HEK293 (cell line): ENCODE measurements at regions not wholly inside any gene's neighbourhood (a gene's known extent, or its start where the extent isn't known, plus 50 kb on each side); places are given as distances from the start of the nearest gene placed in this dataset.

Source experiments
- CTCF ChIA-PET: fragments of 350-600 bp; formaldehyde crosslinking; extraction: SDS; loops from one replicate; lab custom pipeline; 2021; ENCODE audit warnings: antibody characterized with exemption; lab: Yijun Ruan, JAX
- POLR2A ChIA-PET: fragments of 300-600 bp; formaldehyde crosslinking; extraction: SDS; loops from one replicate; lab custom pipeline; 2020; ENCODE audit warnings: antibody characterized with exemption, inconsistent platforms; lab: Yijun Ruan, JAX
- H3K27ac ChIP-seq: fragments of 200-500 bp; sonication (Bioruptor generic); 2 replicates; pipeline ENCODE4 v1.5.1; 2014; ENCODE audit warnings: low read depth, low read length, control low read depth, inconsistent platforms; ENCODE audit errors: extremely low read depth
- H3K36me3 ChIP-seq, 2 experiments: fragments of 200-500 bp in 1 of 2; sonication (Bioruptor generic) in 1 of 2; 1 replicate in 1 of 2; 2 replicates in 1 of 2; pipeline ENCODE4 v1.5.1; 2014 to 2017; ENCODE audit warnings: inconsistent platforms in 2 of 2, low read length in 2 of 2; ENCODE audit not compliant: control insufficient read depth in 2 of 2, insufficient read depth in 1 of 2
- H3K4me1 ChIP-seq: fragments of 200-500 bp; sonication (Bioruptor generic); 2 replicates; pipeline ENCODE4 v1.5.1; 2014; ENCODE audit warnings: mild to moderate bottlenecking, low read length, inconsistent platforms; ENCODE audit not compliant: control insufficient read depth, insufficient read depth
- H3K4me3 ChIP-seq: 2 replicates; pipeline ENCODE4 v1.5.1; 2011; ENCODE audit warnings: low read depth, mild to moderate bottlenecking, control low read depth, low read length, moderate library complexity
- H3K9me3 ChIP-seq: fragments of 200-500 bp; sonication (Bioruptor generic); 2 replicates; pipeline ENCODE4 v1.5.1; 2014; ENCODE audit warnings: low read depth, low read length, inconsistent platforms; ENCODE audit not compliant: control insufficient read depth, insufficient read depth
- GFI1B ChIP-seq: fragments of 450-650 bp; formaldehyde crosslinking; IDR thresholded peaks from 2 replicates; pipeline ENCODE4 v1.5.1; 2016; ENCODE audit warnings: missing biosample characterization, missing genetic modification characterization
- KLF10 ChIP-seq: fragments of 450-650 bp; IDR thresholded peaks from 2 replicates; pipeline ENCODE4 v1.5.1; 2018; ENCODE audit warnings: missing biosample characterization, mild to moderate bottlenecking, missing genetic modification characterization
- RBAK ChIP-seq: fragments of 450-650 bp; formaldehyde crosslinking; IDR thresholded peaks from 2 replicates; pipeline ENCODE4 v1.5.1; 2016; ENCODE audit warnings: missing biosample characterization, missing genetic modification characterization
- YY2 ChIP-seq: fragments of 450-650 bp; formaldehyde crosslinking; IDR thresholded peaks from 2 replicates; pipeline ENCODE4 v1.5.1; 2016; ENCODE audit warnings: missing biosample characterization, missing genetic modification characterization
- ZBTB1 ChIP-seq: fragments of 450-650 bp; formaldehyde crosslinking; IDR thresholded peaks from 2 replicates; pipeline ENCODE4 v1.5.1; 2016; ENCODE audit warnings: missing biosample characterization, missing genetic modification characterization
- ZBTB7A ChIP-seq: fragments of 450-650 bp; formaldehyde crosslinking; IDR thresholded peaks from 2 replicates; pipeline ENCODE4 v1.5.1; 2016; ENCODE audit warnings: low read depth, missing biosample characterization, missing genetic modification characterization
- ZFHX2 ChIP-seq: fragments of 450-650 bp; formaldehyde crosslinking; conservative IDR thresholded peaks from 2 replicates; pipeline ENCODE4 v1.5.1; 2016; ENCODE audit warnings: missing biosample characterization, missing genetic modification characterization
- ZNF121 ChIP-seq: fragments of 450-650 bp; formaldehyde crosslinking; IDR thresholded peaks from 2 replicates; pipeline ENCODE4 v1.5.1; 2016; ENCODE audit warnings: missing biosample characterization, missing genetic modification characterization
- ZNF133 ChIP-seq: fragments of 450-650 bp; formaldehyde crosslinking; IDR thresholded peaks from 2 replicates; pipeline ENCODE4 v1.5.1; 2016; ENCODE audit warnings: missing biosample characterization, missing genetic modification characterization
- ZNF140 ChIP-seq: fragments of 450-650 bp; formaldehyde crosslinking; IDR thresholded peaks from 2 replicates; pipeline ENCODE4 v1.5.1; 2016; ENCODE audit warnings: missing biosample characterization, missing genetic modification characterization
- ZNF175 ChIP-seq: fragments of 450-650 bp; formaldehyde crosslinking; IDR thresholded peaks from 2 replicates; pipeline ENCODE4 v1.5.1; 2016; ENCODE audit warnings: missing biosample characterization, missing genetic modification characterization
- ZNF292 ChIP-seq: fragments of 450-650 bp; formaldehyde crosslinking; IDR thresholded peaks from 2 replicates; pipeline ENCODE4 v1.5.1; 2016; ENCODE audit warnings: low read depth, missing biosample characterization, missing genetic modification characterization, borderline replicate concordance
- ZNF341 ChIP-seq: fragments of 450-650 bp; formaldehyde crosslinking; IDR thresholded peaks from 2 replicates; pipeline ENCODE4; 2016; ENCODE audit warnings: low read depth, missing biosample characterization, missing genetic modification characterization
- ZNF350 ChIP-seq: fragments of 450-650 bp; formaldehyde crosslinking; IDR thresholded peaks from 2 replicates; pipeline ENCODE4 v1.5.0; 2017; ENCODE audit warnings: missing biosample characterization, mild to moderate bottlenecking, missing genetic modification characterization
- ZNF416 ChIP-seq: fragments of 450-650 bp; formaldehyde crosslinking; IDR thresholded peaks from 2 replicates; pipeline ENCODE4 v1.5.1; 2016; ENCODE audit warnings: missing biosample characterization, missing genetic modification characterization
- ZNF433 ChIP-seq: fragments of 450-650 bp; formaldehyde crosslinking; IDR thresholded peaks from 2 replicates; pipeline ENCODE4 v1.5.1; 2016; ENCODE audit warnings: missing biosample characterization, missing genetic modification characterization, low read depth
- ZNF521 ChIP-seq: fragments of 450-650 bp; formaldehyde crosslinking; IDR thresholded peaks from 2 replicates; pipeline ENCODE4 v1.5.1; 2017; ENCODE audit warnings: missing biosample characterization, mild to moderate bottlenecking, missing genetic modification characterization
- ZNF548 ChIP-seq: fragments of 450-650 bp; formaldehyde crosslinking; IDR thresholded peaks from 2 replicates; pipeline ENCODE4 v1.5.1; 2016; ENCODE audit warnings: missing biosample characterization, missing genetic modification characterization
- ZNF654 ChIP-seq: fragments of 450-650 bp; formaldehyde crosslinking; IDR thresholded peaks from 2 replicates; pipeline ENCODE4 v1.5.1; 2016; ENCODE audit warnings: low read depth, missing biosample characterization, missing genetic modification characterization
- ZNF777 ChIP-seq: fragments of 450-650 bp; formaldehyde crosslinking; IDR thresholded peaks from 2 replicates; pipeline ENCODE4 v1.5.1; 2017; ENCODE audit warnings: missing biosample characterization, missing genetic modification characterization, borderline replicate concordance
- ZNF837 ChIP-seq: fragments of 450-650 bp; formaldehyde crosslinking; IDR thresholded peaks from 2 replicates; pipeline ENCODE4 v1.5.1; 2016; ENCODE audit warnings: missing biosample characterization, missing genetic modification characterization
- ZXDB ChIP-seq: fragments of 450-650 bp; formaldehyde crosslinking; IDR thresholded peaks from 2 replicates; pipeline ENCODE4 v1.5.1; 2016; ENCODE audit warnings: missing biosample characterization, missing genetic modification characterization
- TF ChIP-seq, protein P1 (sequence below): fragments of 450-650 bp; formaldehyde crosslinking; IDR thresholded peaks from 2 replicates; pipeline ENCODE4 v1.5.1; 2016; ENCODE audit warnings: missing biosample characterization, missing genetic modification characterization
- TF ChIP-seq, protein P2 (sequence below): fragments of 450-650 bp; formaldehyde crosslinking; IDR thresholded peaks from 2 replicates; pipeline ENCODE4 v1.5.1; 2016; ENCODE audit warnings: missing biosample characterization, missing genetic modification characterization
- TF ChIP-seq, protein P3 (sequence below): fragments of 450-650 bp; formaldehyde crosslinking; IDR thresholded peaks from 2 replicates; pipeline ENCODE4 v1.5.1; 2016; ENCODE audit warnings: missing biosample characterization, missing genetic modification characterization
- TF ChIP-seq, protein P4 (sequence below): fragments of 450-650 bp; formaldehyde crosslinking; IDR thresholded peaks from 2 replicates; pipeline ENCODE4 v1.5.1; 2016; ENCODE audit warnings: missing biosample characterization, missing genetic modification characterization

DNA sequence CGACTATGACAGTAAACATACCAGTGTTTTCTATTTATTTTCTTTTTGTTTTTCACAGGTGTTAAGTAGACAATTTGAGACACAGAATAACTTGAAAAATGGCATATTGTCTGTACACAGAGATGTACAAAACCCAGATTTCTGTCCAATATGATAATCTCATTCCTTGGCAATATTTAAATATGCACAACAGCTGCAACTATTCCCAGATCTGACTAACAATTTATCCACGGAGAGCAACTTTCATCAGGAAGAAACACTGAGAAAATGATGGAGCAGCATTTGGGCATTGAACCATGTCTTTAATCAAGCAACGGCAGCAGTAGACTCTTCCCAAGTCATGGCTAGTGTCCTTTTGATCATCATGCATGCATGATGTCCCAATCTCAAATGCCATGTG is 452.6 kb downstream of the ZPLD1 start:
- no peaks in the 10 kb centered on the region for H3K4me1 ChIP-seq
- H3K36me3 ChIP-seq = no peaks in the 10 kb centered on the region
- H3K27ac ChIP-seq = no peak overlapping the region
- TF ChIP-seq ZNF416 (tag by site-specific recombination) (no peak), ZNF777 (tag by site-specific recombination) (no peak), ZFHX2 (tag by site-specific recombination) (no peak), KLF10 (tag by site-specific recombination) (no peak), ZBTB1 (no peak), ZNF140 (tag by site-specific recombination) (no peak), ZNF175 (tag by site-specific recombination) (no peak), ZNF548 (tag by site-specific recombination) (no peak), YY2 (tag by site-specific recombination) (no peak), ZNF837 (tag by site-specific recombination) (no peak), GFI1B (tag by site-specific recombination) (no peak), ZXDB (no peak)
- TF ChIP-seq, protein P1, sequence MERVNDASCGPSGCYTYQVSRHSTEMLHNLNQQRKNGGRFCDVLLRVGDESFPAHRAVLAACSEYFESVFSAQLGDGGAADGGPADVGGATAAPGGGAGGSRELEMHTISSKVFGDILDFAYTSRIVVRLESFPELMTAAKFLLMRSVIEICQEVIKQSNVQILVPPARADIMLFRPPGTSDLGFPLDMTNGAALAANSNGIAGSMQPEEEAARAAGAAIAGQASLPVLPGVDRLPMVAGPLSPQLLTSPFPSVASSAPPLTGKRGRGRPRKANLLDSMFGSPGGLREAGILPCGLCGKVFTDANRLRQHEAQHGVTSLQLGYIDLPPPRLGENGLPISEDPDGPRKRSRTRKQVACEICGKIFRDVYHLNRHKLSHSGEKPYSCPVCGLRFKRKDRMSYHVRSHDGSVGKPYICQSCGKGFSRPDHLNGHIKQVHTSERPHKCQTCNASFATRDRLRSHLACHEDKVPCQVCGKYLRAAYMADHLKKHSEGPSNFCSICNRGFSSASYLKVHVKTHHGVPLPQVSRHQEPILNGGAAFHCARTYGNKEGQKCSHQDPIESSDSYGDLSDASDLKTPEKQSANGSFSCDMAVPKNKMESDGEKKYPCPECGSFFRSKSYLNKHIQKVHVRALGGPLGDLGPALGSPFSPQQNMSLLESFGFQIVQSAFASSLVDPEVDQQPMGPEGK (tag by site-specific recombination) = no peak
- H3K9me3 ChIP-seq = no peaks in the 10 kb centered on the region
- no peak overlapping the region for H3K4me3 ChIP-seq
- POLR2A ChIA-PET = no interaction called here
- CTCF ChIA-PET = no interaction called here

DNA sequence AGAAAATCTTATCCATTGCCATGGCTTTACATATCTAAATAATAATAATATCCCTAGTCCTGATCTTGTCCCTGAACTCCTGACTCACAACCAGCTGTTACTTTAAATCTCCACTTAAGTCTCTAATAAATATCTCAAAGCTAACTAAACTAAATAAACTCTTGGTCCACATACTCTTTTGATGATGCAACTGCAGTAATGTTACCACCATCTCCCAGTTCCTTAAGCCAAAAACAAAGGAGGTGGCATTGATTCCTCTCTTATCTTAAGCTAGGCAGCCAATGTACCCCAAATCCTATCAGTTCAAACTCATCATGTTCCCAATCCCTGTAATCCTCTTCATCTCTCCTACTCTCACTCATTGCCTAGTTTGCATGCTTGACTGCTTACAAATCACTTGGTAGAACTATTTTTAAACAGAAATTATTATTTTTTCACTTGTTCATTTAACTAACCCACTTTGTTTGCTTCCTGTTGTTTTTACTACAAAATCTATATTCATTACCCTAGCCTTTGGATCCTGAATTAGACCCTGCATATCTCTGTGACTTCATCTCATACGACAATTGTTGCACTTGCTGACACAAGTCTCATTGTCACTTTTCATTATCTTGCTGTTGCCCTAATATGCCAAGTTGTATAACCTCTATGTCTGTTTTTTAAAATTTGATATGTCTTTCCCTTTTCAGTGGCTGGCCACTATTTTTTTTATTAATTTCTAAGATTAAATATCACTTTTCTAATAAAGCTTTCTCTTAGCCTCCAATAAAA is 462.2 kb downstream of the ZPLD1 start:
- Histone ChIP-seq H3K36me3 (no peaks in the 10 kb centered on the region), H3K4me1 (no peaks in the 10 kb centered on the region), H3K27ac (no peak overlapping the region), H3K9me3 (no peaks in the 10 kb centered on the region), H3K4me3 (no peak overlapping the region)
- ChIA-PET CTCF (no interaction called here), POLR2A (no interaction called here)
- TF ChIP-seq ZNF433 (tag by site-specific recombination) (no peak), ZNF654 (no peak), ZNF341 (tag by site-specific recombination) (no peak), ZNF140 (tag by site-specific recombination) (no peak), RBAK (no peak), ZNF121 (no peak), ZNF292 (tag by site-specific recombination) (no peak), ZBTB7A (no peak), ZNF350 (tag by site-specific recombination) (no peak), ZNF133 (tag by site-specific recombination) (no peak), ZNF521 (tag by site-specific recombination) (no peak)
- TF ChIP-seq, protein P2, sequence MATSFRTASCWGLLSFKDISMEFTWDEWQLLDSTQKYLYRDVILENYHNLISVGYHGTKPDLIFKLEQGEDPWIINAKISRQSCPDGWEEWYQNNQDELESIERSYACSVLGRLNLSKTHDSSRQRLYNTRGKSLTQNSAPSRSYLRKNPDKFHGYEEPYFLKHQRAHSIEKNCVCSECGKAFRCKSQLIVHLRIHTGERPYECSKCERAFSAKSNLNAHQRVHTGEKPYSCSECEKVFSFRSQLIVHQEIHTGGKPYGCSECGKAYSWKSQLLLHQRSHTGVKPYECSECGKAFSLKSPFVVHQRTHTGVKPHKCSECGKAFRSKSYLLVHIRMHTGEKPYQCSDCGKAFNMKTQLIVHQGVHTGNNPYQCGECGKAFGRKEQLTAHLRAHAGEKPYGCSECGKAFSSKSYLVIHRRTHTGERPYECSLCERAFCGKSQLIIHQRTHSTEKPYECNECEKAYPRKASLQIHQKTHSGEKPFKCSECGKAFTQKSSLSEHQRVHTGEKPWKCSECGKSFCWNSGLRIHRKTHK (tag by site-specific recombination) = no peak
- TF ChIP-seq, protein P3, sequence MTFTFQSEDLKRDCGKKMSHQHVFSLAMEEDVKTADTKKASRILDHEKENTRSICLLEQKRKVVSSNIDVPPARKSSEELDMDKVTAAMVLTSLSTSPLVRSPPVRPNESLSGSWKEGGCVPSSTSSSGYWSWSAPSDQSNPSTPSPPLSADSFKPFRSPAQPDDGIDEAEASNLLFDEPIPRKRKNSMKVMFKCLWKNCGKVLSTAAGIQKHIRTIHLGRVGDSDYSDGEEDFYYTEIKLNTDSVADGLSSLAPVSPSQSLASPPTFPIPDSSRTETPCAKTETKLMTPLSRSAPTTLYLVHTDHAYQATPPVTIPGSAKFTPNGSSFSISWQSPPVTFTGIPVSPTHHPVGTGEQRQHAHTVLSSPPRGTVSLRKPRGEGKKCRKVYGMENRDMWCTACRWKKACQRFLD (tag by site-specific recombination) = no peak
- TF ChIP-seq, protein P4, sequence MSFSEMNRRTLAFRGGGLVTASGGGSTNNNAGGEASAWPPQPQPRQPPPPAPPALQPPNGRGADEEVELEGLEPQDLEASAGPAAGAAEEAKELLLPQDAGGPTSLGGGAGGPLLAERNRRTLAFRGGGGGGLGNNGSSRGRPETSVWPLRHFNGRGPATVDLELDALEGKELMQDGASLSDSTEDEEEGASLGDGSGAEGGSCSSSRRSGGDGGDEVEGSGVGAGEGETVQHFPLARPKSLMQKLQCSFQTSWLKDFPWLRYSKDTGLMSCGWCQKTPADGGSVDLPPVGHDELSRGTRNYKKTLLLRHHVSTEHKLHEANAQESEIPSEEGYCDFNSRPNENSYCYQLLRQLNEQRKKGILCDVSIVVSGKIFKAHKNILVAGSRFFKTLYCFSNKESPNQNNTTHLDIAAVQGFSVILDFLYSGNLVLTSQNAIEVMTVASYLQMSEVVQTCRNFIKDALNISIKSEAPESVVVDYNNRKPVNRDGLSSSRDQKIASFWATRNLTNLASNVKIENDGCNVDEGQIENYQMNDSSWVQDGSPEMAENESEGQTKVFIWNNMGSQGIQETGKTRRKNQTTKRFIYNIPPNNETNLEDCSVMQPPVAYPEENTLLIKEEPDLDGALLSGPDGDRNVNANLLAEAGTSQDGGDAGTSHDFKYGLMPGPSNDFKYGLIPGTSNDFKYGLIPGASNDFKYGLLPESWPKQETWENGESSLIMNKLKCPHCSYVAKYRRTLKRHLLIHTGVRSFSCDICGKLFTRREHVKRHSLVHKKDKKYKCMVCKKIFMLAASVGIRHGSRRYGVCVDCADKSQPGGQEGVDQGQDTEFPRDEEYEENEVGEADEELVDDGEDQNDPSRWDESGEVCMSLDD = no peak
